ENCODE measurements at regions not wholly inside any gene's neighbourhood (a gene's known extent, or its start where the extent isn't known, plus 50 kb on each side); places are given as distances from the start of the nearest gene placed in this dataset.
A peak's percentile ranks its signal among the peaks of the same experiment; 100 is the strongest.

DNA sequence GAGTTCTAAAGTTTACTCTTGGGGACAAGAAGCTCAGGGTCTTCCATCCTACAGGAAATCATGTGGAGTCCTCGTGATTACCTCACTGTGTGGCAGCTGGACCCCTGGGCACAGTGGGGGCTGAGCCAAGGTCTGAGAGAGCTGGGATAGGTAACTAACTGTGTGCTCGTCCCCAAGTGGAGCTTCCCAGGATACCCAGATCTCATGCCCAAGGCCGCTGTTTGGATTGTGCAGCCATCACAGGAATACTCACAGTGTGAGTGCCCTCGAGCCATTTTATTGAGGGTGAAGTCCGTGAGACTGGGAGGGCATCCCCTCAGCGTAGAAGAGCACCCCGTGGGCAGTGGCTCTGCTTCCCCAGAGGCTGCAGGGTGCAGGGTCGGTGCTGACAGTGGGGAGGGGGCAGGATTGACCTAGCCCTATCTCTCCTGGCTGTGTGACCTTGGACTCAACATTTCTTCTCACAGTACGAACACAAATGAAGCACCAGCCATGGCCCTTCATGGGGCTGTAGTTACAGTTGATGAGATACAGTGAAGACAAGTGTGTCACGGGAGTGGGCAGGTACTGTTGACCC lies 69.6 kb upstream of the LEP start:
- TF ChIP-seq GABPA (IDR thresholded peaks at IDR 0.05; ENCODE audit: low read depth) (no peak), SPI1 (IDR thresholded peaks at IDR 0.05; ENCODE audit: borderline replicate concordance, low read depth) (no peak)
- TF ChIP-seq, protein P1, sequence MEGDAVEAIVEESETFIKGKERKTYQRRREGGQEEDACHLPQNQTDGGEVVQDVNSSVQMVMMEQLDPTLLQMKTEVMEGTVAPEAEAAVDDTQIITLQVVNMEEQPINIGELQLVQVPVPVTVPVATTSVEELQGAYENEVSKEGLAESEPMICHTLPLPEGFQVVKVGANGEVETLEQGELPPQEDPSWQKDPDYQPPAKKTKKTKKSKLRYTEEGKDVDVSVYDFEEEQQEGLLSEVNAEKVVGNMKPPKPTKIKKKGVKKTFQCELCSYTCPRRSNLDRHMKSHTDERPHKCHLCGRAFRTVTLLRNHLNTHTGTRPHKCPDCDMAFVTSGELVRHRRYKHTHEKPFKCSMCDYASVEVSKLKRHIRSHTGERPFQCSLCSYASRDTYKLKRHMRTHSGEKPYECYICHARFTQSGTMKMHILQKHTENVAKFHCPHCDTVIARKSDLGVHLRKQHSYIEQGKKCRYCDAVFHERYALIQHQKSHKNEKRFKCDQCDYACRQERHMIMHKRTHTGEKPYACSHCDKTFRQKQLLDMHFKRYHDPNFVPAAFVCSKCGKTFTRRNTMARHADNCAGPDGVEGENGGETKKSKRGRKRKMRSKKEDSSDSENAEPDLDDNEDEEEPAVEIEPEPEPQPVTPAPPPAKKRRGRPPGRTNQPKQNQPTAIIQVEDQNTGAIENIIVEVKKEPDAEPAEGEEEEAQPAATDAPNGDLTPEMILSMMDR (IDR thresholded peaks at IDR 0.05; ENCODE audit: insufficient read depth, low read length) = no peak
- no peak for DNase-seq (ENCODE audit: low read depth in 1 of 2, low spot score in 1 of 2)
- H3K4me3 ChIP-seq (replicated peaks; ENCODE audit: insufficient read depth, low read length) = no peak overlapping the region
- H3K27ac ChIP-seq (replicated peaks) = no peak overlapping the region
- H3K27me3 ChIP-seq (ENCODE audit: insufficient read depth, poor library complexity, severe bottlenecking) = peaks cover 29% of the 10 kb centered on the region

DNA sequence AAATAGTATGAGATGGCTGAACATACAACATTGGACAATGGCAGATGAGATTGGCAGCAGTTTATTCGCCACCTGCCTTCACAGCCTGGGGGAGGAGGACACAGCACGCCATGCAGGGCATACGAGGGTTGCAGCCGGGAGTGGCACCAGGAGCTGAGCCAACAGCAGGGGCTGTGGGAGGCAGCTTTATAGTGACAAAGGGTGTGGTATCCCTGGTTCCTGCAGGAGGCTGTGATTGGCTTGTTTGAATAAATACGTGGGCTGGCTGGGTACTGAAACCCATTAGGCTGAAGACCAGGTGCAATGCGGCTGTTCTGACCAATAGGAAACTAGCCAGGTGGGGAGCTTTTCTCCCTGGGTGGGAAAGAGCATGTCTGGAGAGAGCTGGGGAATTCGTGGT lies 68.9 kb upstream of the LEP start:
- Histone ChIP-seq H3K27me3 (ENCODE audit: insufficient read depth, poor library complexity, severe bottlenecking) (peaks cover 22% of the 10 kb centered on the region), H3K27ac (replicated peaks) (no peak overlapping the region), H3K4me3 (replicated peaks; ENCODE audit: insufficient read depth, low read length) (no peak overlapping the region)
- TF ChIP-seq SPI1 (IDR thresholded peaks at IDR 0.05; ENCODE audit: borderline replicate concordance, low read depth) = no peak
- TF ChIP-seq GABPA (IDR thresholded peaks at IDR 0.05; ENCODE audit: low read depth) = no peak
- TF ChIP-seq, protein P2, sequence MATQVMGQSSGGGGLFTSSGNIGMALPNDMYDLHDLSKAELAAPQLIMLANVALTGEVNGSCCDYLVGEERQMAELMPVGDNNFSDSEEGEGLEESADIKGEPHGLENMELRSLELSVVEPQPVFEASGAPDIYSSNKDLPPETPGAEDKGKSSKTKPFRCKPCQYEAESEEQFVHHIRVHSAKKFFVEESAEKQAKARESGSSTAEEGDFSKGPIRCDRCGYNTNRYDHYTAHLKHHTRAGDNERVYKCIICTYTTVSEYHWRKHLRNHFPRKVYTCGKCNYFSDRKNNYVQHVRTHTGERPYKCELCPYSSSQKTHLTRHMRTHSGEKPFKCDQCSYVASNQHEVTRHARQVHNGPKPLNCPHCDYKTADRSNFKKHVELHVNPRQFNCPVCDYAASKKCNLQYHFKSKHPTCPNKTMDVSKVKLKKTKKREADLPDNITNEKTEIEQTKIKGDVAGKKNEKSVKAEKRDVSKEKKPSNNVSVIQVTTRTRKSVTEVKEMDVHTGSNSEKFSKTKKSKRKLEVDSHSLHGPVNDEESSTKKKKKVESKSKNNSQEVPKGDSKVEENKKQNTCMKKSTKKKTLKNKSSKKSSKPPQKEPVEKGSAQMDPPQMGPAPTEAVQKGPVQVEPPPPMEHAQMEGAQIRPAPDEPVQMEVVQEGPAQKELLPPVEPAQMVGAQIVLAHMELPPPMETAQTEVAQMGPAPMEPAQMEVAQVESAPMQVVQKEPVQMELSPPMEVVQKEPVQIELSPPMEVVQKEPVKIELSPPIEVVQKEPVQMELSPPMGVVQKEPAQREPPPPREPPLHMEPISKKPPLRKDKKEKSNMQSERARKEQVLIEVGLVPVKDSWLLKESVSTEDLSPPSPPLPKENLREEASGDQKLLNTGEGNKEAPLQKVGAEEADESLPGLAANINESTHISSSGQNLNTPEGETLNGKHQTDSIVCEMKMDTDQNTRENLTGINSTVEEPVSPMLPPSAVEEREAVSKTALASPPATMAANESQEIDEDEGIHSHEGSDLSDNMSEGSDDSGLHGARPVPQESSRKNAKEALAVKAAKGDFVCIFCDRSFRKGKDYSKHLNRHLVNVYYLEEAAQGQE (IDR thresholded peaks at IDR 0.05; ENCODE audit: insufficient replicate concordance, low read depth) = no peak
- TF ChIP-seq POLR2AphosphoS5 (IDR thresholded peaks at IDR 0.05; ENCODE audit: low read depth) = no peak
- TF ChIP-seq, protein P1 (IDR thresholded peaks at IDR 0.05; ENCODE audit: insufficient read depth, low read length) = no peak
- DNase-seq (ENCODE audit: low read depth in 1 of 2, low spot score in 1 of 2) = no peak

DNA sequence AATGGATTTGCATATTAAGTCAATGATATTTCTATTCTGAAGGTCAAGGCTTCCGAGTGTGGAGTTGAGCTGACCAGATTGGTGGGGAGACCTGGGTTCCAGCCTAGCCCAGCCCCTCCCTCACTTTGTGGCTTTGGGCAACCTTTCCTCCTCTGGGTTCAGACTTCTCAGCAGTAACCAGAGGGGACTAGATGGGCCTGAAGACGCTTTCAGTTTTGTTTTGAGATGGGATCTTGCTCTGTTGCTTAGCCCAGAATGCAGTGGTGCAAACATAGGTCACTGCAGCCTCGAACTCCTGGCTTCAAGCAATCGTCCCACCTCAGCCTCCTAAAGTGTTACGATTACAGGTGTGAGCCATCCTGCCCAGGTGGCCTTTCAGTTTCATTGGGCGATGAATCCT lies 68.1 kb upstream of the LEP start:
- Histone ChIP-seq H3K27me3 (ENCODE audit: insufficient read depth, poor library complexity, severe bottlenecking) (peaks cover 16% of the 10 kb centered on the region), H3K27ac (replicated peaks) (no peak overlapping the region), H3K4me3 (replicated peaks; ENCODE audit: insufficient read depth, low read length) (no peak overlapping the region)
- no peak for DNase-seq (ENCODE audit: low read depth in 1 of 2, low spot score in 1 of 2)
- TF ChIP-seq, protein P1 (IDR thresholded peaks at IDR 0.05; ENCODE audit: insufficient read depth, low read length) = no peak
- no peak for TF ChIP-seq GABPA (IDR thresholded peaks at IDR 0.05; ENCODE audit: low read depth)
- TF ChIP-seq POLR2AphosphoS5 (IDR thresholded peaks at IDR 0.05; ENCODE audit: low read depth) = no peak
- TF ChIP-seq SPI1 (IDR thresholded peaks at IDR 0.05; ENCODE audit: borderline replicate concordance, low read depth) = no peak
- TF ChIP-seq, protein P2 (IDR thresholded peaks at IDR 0.05; ENCODE audit: insufficient replicate concordance, low read depth) = no peak

DNA sequence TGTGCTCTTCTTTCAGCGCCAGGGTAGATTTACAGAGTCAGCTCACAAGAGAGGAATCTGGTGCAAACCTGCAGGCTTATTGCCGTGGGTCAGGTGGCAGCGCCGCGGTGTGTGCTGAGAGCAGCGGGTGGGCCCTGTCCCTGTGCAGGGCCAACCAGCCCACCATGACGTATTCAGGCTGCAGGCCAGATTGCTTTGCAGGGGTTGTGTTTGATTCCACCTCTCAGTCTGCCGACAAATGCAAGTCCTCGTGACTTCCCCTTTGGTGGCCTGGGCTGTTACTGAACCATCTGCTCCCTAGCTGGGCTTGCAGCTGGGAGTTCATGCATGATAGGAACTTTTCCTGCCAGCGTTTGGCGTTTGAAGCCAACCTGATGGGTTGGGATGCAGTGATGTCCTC lies 66.7 kb upstream of the LEP start:
- DNase-seq (ENCODE audit: low read depth in 1 of 2, low spot score in 1 of 2) = peak in 1 of 2 experiments; percentile 79
- H3K27me3 ChIP-seq (ENCODE audit: insufficient read depth, poor library complexity, severe bottlenecking) = peaks cover 3% of the 10 kb centered on the region
- TF ChIP-seq GABPA (IDR thresholded peaks at IDR 0.05; ENCODE audit: low read depth) = no peak
- peak; percentile 86; the same call in 1 of the 2 replicates for TF ChIP-seq SPI1 (IDR thresholded peaks at IDR 0.05; ENCODE audit: borderline replicate concordance, low read depth)
- TF ChIP-seq, protein P1 (IDR thresholded peaks at IDR 0.05; ENCODE audit: insufficient read depth, low read length) = no peak
- peak; percentile 25; the same call in 1 of the 2 replicates for TF ChIP-seq POLR2AphosphoS5 (IDR thresholded peaks at IDR 0.05; ENCODE audit: low read depth)
- TF ChIP-seq, protein P2 (IDR thresholded peaks at IDR 0.05; ENCODE audit: insufficient replicate concordance, low read depth) = no peak
- H3K27ac ChIP-seq (replicated peaks) = no peak overlapping the region
- no peak overlapping the region for H3K4me3 ChIP-seq (replicated peaks; ENCODE audit: insufficient read depth, low read length)

Data from HL-60 (cell line).